ENCODE measurements at regions not wholly inside any gene's neighbourhood (a gene's known extent, or its start where the extent isn't known, plus 50 kb on each side); places are given as distances from the start of the nearest gene placed in this dataset.

GRCh38 chr3:64352639-64352992 lies 127.3 kb upstream of the PRICKLE2 start:
- TF ChIP-seq CTCF (IDR thresholded peaks at IDR 0.05 in 8 of 11, conservative IDR thresholded peaks at IDR 0.05 in 3 of 11) (no peak), POLR2A (IDR thresholded peaks at IDR 0.05) (no peak)

Measured in spleen (tissue), 7 donors.